SU-DHL-6 (cell line): ENCODE measurements at regions not wholly inside any gene's neighbourhood (a gene's known extent, or its start where the extent isn't known, plus 50 kb on each side); places are given as distances from the start of the nearest gene placed in this dataset.

Experiments used
- H2AFZ ChIP-seq: fragments of 200-600 bp; sonication (generic); 2 replicates; pipeline ENCODE4 v1.6.1; 2014; ENCODE audit warnings: low read depth, mild to moderate bottlenecking, moderate library complexity, mixed read lengths, antibody characterized with exemption, low read length; ENCODE audit not compliant: severe bottlenecking
- H3F3A ChIP-seq: fragments of 200-600 bp; shearing (Covaris generic); 2 replicates; pipeline ENCODE4 v1.6.0; 2016; ENCODE audit warnings: antibody characterized with exemption, mild to moderate bottlenecking; ENCODE audit not compliant: insufficient read depth
- H3K27ac ChIP-seq: fragments of 200-600 bp; sonication (generic); 2 replicates; pipeline ENCODE4 v1.5.1; 2016; ENCODE audit warnings: low read depth, mild to moderate bottlenecking, low read length, moderate library complexity, mixed read lengths
- H3K27me3 ChIP-seq: fragments of 200-600 bp; sonication (generic), shearing (Covaris generic); 2 replicates; pipeline ENCODE4 v1.6.0; 2014; ENCODE audit warnings: mild to moderate bottlenecking, low read length
- H3K36me3 ChIP-seq: fragments of 200-600 bp; sonication (generic); 2 replicates; pipeline ENCODE4 v1.6.1; 2014; ENCODE audit warnings: mild to moderate bottlenecking, low read length, mixed read lengths
- H3K4me2 ChIP-seq: fragments of 300-600, 200-600 bp; shearing (Covaris generic), sonication (generic); 2 replicates; pipeline ENCODE4 v1.6.0; 2014; ENCODE audit warnings: low read length, low read depth, mild to moderate bottlenecking; ENCODE audit not compliant: poor library complexity, severe bottlenecking
- H3K4me3 ChIP-seq: fragments of 200-600 bp; sonication (generic); 2 replicates; pipeline ENCODE4 v1.5.1; 2014; ENCODE audit warnings: antibody characterized with exemption, low read length, mild to moderate bottlenecking, mixed read lengths; ENCODE audit not compliant: insufficient read depth, poor library complexity, severe bottlenecking
- H3K79me2 ChIP-seq: fragments of 200-600 bp; sonication (generic); 2 replicates; pipeline ENCODE4 v1.6.1; 2014; ENCODE audit warnings: mild to moderate bottlenecking, low read length, moderate library complexity; ENCODE audit not compliant: insufficient read depth
- H3K9ac ChIP-seq: fragments of 200-600 bp; sonication (generic); 2 replicates; pipeline ENCODE4 v1.7.0; 2014; ENCODE audit warnings: mild to moderate bottlenecking, low read length
- H3K9me2 ChIP-seq: fragments of 200-600 bp; sonication (generic); replicated peaks from 2 replicates; pipeline ENCODE4 v1.6.1; 2014; ENCODE audit warnings: low read length; ENCODE audit not compliant: insufficient read depth
- H3K9me3 ChIP-seq: fragments of 200-600 bp; sonication (generic); 2 replicates; pipeline ENCODE4 v1.6.1; 2014; ENCODE audit warnings: low read length, mixed read lengths; ENCODE audit not compliant: insufficient read depth
- H4K20me1 ChIP-seq: fragments of 200-600 bp; sonication (generic); 2 replicates; pipeline ENCODE4 v1.6.1; 2014; ENCODE audit warnings: low read depth, mild to moderate bottlenecking, antibody characterized with exemption, low read length, moderate library complexity, mixed read lengths
- EZH2phosphoT487 ChIP-seq: fragments of 200-600 bp; sonication (generic), shearing (Covaris generic); conservative IDR thresholded peaks from 2 replicates; pipeline ENCODE4 v1.6.1; 2018; ENCODE audit warnings: mild to moderate bottlenecking, antibody characterized with exemption, low read length, moderate library complexity, mixed read lengths
- TF ChIP-seq, protein P1 (sequence below): fragments of 200-600 bp; sonication (generic); IDR thresholded peaks from one replicate; pipeline ENCODE4 v1.5.1; 2017; ENCODE audit warnings: antibody characterized with exemption, mild to moderate bottlenecking, low read length, moderate library complexity; ENCODE audit not compliant: insufficient read depth, poor library complexity, severe bottlenecking

DNA sequence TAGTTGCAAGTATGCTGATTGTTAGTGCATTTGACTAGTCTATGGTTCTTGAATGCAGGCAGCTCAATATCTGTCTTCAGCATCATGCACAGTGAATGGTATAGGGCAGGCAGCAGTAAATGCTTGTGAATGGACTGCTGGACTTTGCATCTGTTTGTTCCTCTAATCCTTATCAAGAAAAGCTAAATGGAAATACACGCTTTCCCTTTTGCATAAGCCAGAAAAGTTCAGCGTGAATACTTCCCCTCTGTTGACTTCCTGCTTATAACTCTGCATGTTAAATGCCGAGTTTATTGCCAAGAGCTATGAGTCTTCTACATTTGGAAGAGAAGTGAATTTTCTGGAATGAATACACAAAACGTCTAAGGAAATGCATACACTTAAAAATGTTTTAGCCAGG, 127.9 kb upstream of the CPHXL start:
- H3K36me3 ChIP-seq, result no peaks in the 10 kb centered on the region
- H4K20me1 ChIP-seq, result no peaks in the 10 kb centered on the region
- no peak for TF ChIP-seq EZH2phosphoT487
- TF ChIP-seq, protein P1, sequence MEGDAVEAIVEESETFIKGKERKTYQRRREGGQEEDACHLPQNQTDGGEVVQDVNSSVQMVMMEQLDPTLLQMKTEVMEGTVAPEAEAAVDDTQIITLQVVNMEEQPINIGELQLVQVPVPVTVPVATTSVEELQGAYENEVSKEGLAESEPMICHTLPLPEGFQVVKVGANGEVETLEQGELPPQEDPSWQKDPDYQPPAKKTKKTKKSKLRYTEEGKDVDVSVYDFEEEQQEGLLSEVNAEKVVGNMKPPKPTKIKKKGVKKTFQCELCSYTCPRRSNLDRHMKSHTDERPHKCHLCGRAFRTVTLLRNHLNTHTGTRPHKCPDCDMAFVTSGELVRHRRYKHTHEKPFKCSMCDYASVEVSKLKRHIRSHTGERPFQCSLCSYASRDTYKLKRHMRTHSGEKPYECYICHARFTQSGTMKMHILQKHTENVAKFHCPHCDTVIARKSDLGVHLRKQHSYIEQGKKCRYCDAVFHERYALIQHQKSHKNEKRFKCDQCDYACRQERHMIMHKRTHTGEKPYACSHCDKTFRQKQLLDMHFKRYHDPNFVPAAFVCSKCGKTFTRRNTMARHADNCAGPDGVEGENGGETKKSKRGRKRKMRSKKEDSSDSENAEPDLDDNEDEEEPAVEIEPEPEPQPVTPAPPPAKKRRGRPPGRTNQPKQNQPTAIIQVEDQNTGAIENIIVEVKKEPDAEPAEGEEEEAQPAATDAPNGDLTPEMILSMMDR, result no peak
- no peaks in the 10 kb centered on the region for H3K79me2 ChIP-seq
- no peak overlapping the region for H3K9ac ChIP-seq
- H3K9me2 ChIP-seq, result no peaks in the 10 kb centered on the region
- H3K27me3 ChIP-seq, result no peaks in the 10 kb centered on the region
- no peaks in the 10 kb centered on the region for H3K9me3 ChIP-seq
- no peak overlapping the region for H3K4me2 ChIP-seq
- no peak overlapping the region for H3K4me3 ChIP-seq
- no peak overlapping the region for H3K27ac ChIP-seq
- no peaks in the 10 kb centered on the region for H3F3A ChIP-seq
- H2AFZ ChIP-seq, result no peak overlapping the region

DNA sequence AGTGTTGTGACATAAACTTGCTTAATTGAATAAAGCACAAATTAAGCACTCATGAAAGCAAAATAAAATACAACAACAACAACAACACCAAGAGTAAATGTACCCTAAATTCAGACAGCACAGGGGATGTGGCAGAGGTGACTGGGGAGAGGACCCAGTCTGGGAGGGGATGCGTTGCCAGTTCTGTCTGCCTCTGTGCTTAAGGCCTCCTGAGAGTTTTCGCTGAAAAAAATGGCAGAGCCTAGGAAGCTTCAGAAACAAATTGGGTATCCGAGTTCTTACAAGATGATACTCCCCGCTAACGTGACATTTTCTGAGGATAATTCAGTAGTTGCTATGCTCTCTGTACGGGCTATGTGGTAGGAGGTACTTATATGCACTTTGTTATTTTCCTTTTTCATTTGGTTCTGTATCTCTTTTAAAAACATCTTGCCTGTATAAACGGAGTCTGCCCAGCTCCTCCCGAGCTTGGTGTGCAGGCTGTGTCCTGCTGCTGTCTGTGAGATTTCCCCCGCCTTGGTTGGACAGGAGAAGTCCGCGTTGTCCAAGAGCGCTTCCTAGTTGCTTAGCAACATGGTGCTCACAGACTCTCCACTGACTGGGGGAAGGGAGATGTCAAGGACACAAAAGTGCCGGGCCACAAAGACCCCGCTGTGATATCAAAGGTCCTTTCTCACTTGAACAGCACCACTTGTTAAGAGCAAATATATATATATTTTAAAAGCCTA, 134.2 kb upstream of the CPHXL start:
- H3K9me3 ChIP-seq, result no peaks in the 10 kb centered on the region
- no peak overlapping the region for H3K4me2 ChIP-seq
- H3F3A ChIP-seq, result no peaks in the 10 kb centered on the region
- no peak overlapping the region for H2AFZ ChIP-seq
- no peak overlapping the region for H3K4me3 ChIP-seq
- no peaks in the 10 kb centered on the region for H4K20me1 ChIP-seq
- no peak for TF ChIP-seq EZH2phosphoT487
- TF ChIP-seq, protein P1, result no peak
- H3K79me2 ChIP-seq, result no peaks in the 10 kb centered on the region
- H3K27me3 ChIP-seq, result no peaks in the 10 kb centered on the region
- H3K9me2 ChIP-seq, result no peaks in the 10 kb centered on the region
- no peak overlapping the region for H3K9ac ChIP-seq
- H3K27ac ChIP-seq, result no peak overlapping the region
- H3K36me3 ChIP-seq, result no peaks in the 10 kb centered on the region

DNA sequence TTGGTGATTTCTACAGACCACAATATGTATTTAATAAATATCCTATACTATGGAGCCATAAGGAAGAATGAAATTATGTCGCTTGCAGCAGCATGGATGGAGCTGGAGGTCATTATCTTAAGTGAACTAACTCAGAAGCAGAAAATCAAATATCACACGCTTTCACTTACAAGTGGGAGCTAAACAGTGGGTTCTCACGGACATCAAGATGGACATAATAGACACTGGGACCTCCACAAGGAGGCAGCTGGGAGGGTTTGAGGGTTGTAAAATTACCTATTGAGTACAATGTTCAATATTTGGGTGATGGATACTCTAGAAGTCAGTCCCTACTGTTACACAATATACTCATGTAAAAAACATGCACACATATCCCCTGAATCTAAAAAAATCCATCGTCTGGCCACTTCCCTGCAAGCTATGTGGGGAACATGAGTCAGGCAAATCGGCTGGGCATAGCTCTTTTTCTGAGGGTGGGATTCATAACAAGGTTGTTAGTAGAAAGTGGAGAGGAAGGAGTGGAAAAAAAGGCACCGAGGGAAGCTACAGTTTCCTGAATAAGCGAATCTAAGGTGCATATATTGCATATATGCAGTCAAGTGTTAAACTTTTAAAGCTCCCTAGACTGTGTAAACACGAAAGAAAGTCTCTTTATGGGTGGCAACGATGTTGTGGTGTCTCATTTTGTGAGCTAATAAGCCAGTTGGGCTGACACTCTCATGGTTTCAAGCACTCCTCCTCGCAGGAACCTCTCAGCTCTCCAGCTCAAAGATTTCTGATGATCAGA, 135.2 kb upstream of the CPHXL start:
- H3K27ac ChIP-seq, result no peak overlapping the region
- no peaks in the 10 kb centered on the region for H3K36me3 ChIP-seq
- H3K9ac ChIP-seq, result no peak overlapping the region
- H2AFZ ChIP-seq, result no peak overlapping the region
- no peaks in the 10 kb centered on the region for H3K79me2 ChIP-seq
- no peaks in the 10 kb centered on the region for H3K9me3 ChIP-seq
- no peaks in the 10 kb centered on the region for H3F3A ChIP-seq
- H3K27me3 ChIP-seq, result no peaks in the 10 kb centered on the region
- TF ChIP-seq, protein P1, result no peak
- TF ChIP-seq EZH2phosphoT487, result no peak
- H3K9me2 ChIP-seq, result no peaks in the 10 kb centered on the region
- H3K4me3 ChIP-seq, result no peak overlapping the region
- H3K4me2 ChIP-seq, result no peak overlapping the region
- no peaks in the 10 kb centered on the region for H4K20me1 ChIP-seq
